IMR-90 (cell line): ENCODE measurements at regions not wholly inside any gene's neighbourhood (a gene's known extent, or its start where the extent isn't known, plus 50 kb on each side); places are given as distances from the start of the nearest gene placed in this dataset.
"Not testable (repeated sequence)": the region's sequence is repeated elsewhere in the genome, so short reads cannot be mapped to it uniquely, and the experiment has no call there.

Experiments
- ATAC-seq: fragments of 200-7000 bp; cut with Tn5 transposase; 2 replicates; pipeline ENCODE4 v1.9.1; 2020; ENCODE audit warnings: low read depth, mild to moderate bottlenecking, moderate library complexity
- BruUV-seq: library from RNA; stranded (reverse); fragments of 400-500 nt; replicated peaks from 2 replicates; lab custom pipeline; 2021; lab: Mats Ljungman, UMichigan
- CTCF ChIA-PET: fragments of 300-600 bp; formaldehyde crosslinking; extraction: SDS; loops from one replicate; lab custom pipeline; 2021; ENCODE audit warnings: antibody characterized with exemption; lab: Yijun Ruan, JAX
- POLR2A ChIA-PET: fragments of 300-600 bp; sonication (Branson Sonifier 250); formaldehyde crosslinking; loops from one replicate; lab custom pipeline; 2022; ENCODE audit warnings: antibody characterized with exemption; ENCODE audit not compliant: unreplicated experiment; lab: Charles Lee
- DNase-seq: peaks from one replicate; pipeline ENCODE4 v3.0.0; 2013
- H2AFZ ChIP-seq: replicated peaks from 2 replicates; pipeline ENCODE3; 2013; ENCODE audit warnings: low read length, mild to moderate bottlenecking; ENCODE audit not compliant: poor library complexity
- H2AK5ac ChIP-seq: 2 replicates; pipeline ENCODE4 v1.6.1; 2013; ENCODE audit warnings: low read depth, low read length, inconsistent platforms
- H2AK9ac ChIP-seq: replicated peaks from 2 replicates; pipeline ENCODE3; 2013; ENCODE audit warnings: mild to moderate bottlenecking, low read depth, low read length, moderate library complexity; ENCODE audit not compliant: poor library complexity
- H2BK120ac ChIP-seq: 2 replicates; pipeline ENCODE4 v1.6.1; 2013; ENCODE audit warnings: low read depth, low read length, inconsistent platforms
- H2BK15ac ChIP-seq: 3 replicates; pipeline ENCODE4 v1.6.1; 2013; ENCODE audit warnings: low read depth, low read length, inconsistent platforms
- H2BK20ac ChIP-seq: 2 replicates; pipeline ENCODE4 v1.6.1; 2013; ENCODE audit warnings: low read depth, mild to moderate bottlenecking, inconsistent platforms, low read length, moderate library complexity
- H2BK5ac ChIP-seq: 2 replicates; pipeline ENCODE4 v1.6.1; 2013; ENCODE audit warnings: mild to moderate bottlenecking, low read depth, low read length, inconsistent platforms; ENCODE audit not compliant: poor library complexity, severe bottlenecking
- H3K14ac ChIP-seq: replicated peaks from 2 replicates; pipeline ENCODE4 v1.6.1; 2013; ENCODE audit warnings: low read depth, low read length, inconsistent platforms
- H3K18ac ChIP-seq: 2 replicates; pipeline ENCODE4 v1.6.1; 2013; ENCODE audit warnings: low read depth, low read length, control low read depth
- H3K23ac ChIP-seq: 2 replicates; pipeline ENCODE4 v1.6.1; 2013; ENCODE audit warnings: low read depth, low read length, inconsistent platforms
- H3K27ac ChIP-seq: 2 replicates; pipeline ENCODE4 v1.5.1; 2013; ENCODE audit warnings: mild to moderate bottlenecking, control low read depth, low read length; ENCODE audit not compliant: insufficient read depth
- H3K27me3 ChIP-seq: 2 replicates; pipeline ENCODE4 v1.6.1; 2013; ENCODE audit warnings: low read length; ENCODE audit not compliant: control insufficient read depth, insufficient read depth
- H3K36me3 ChIP-seq: 2 replicates; pipeline ENCODE4 v1.6.1; 2013; ENCODE audit warnings: low read length, mixed read lengths; ENCODE audit not compliant: control insufficient read depth, insufficient read depth
- H3K4ac ChIP-seq: 2 replicates; pipeline ENCODE4 v1.6.1; 2013; ENCODE audit warnings: low read depth, low read length, inconsistent platforms
- H3K4me1 ChIP-seq: 2 replicates; pipeline ENCODE4 v1.6.1; 2013; ENCODE audit warnings: low read length, mixed read lengths; ENCODE audit not compliant: control insufficient read depth, insufficient read depth
- H3K4me2 ChIP-seq: 2 replicates; pipeline ENCODE4 v1.6.1; 2013; ENCODE audit warnings: low read depth, mild to moderate bottlenecking, control low read depth, low read length, moderate library complexity
- H3K4me3 ChIP-seq: 2 replicates; pipeline ENCODE4 v1.5.1; 2013; ENCODE audit warnings: low read depth, mild to moderate bottlenecking, control low read depth, low read length, moderate library complexity; ENCODE audit not compliant: insufficient read depth
- H3K56ac ChIP-seq: 2 replicates; pipeline ENCODE4 v1.6.1; 2013; ENCODE audit warnings: low read length, inconsistent platforms; ENCODE audit not compliant: insufficient read depth; ENCODE audit errors: extremely low read depth
- H3K79me1 ChIP-seq, 2 experiments: 2 replicates each; pipeline ENCODE4 v1.6.1; 2013; ENCODE audit warnings: low read length in 2 of 2, inconsistent platforms in 1 of 2, low read depth in 1 of 2
- H3K9ac ChIP-seq: 2 replicates; pipeline ENCODE4 v1.6.1; 2013; ENCODE audit warnings: low read depth, low read length, control low read depth
- H3K9me1 ChIP-seq: 2 replicates; pipeline ENCODE4 v1.6.1; 2013; ENCODE audit warnings: low read length, inconsistent platforms; ENCODE audit not compliant: insufficient read depth
- H3K9me3 ChIP-seq: 2 replicates; pipeline ENCODE4 v1.6.1; 2013; ENCODE audit warnings: low read length; ENCODE audit not compliant: control insufficient read depth, insufficient read depth
- H4K20me1 ChIP-seq: 2 replicates; pipeline ENCODE4 v1.6.1; 2013; ENCODE audit warnings: low read length, inconsistent platforms; ENCODE audit not compliant: insufficient read depth
- H4K5ac ChIP-seq: 2 replicates; pipeline ENCODE4 v1.6.1; 2013; ENCODE audit warnings: mild to moderate bottlenecking, low read depth, low read length, control low read depth
- H4K8ac ChIP-seq, 2 experiments: 2 replicates each; pipeline ENCODE4 v1.6.1; 2013; ENCODE audit warnings: low read depth in 2 of 2, low read length in 2 of 2, control low read depth in 1 of 2, inconsistent platforms in 1 of 2
- H4K91ac ChIP-seq: 2 replicates; pipeline ENCODE4 v1.6.1; 2013; ENCODE audit warnings: low read depth, low read length, inconsistent platforms; ENCODE audit not compliant: insufficient read depth
- WGBS, 2 experiments: methylation state at CpG; one replicate each; pipeline versions ENCODE4 v1.1.5 to v1.1.7; 2013; ENCODE audit warnings: missing lambda C conversion rate in 2 of 2; ENCODE audit not compliant: insufficient read length in 1 of 2; ENCODE audit errors: extremely low coverage in 2 of 2; 5-methylcytosine and 5-hydroxymethylcytosine counted together
- dilution Hi-C: fragments of 300-500 bp; cut with HindIII; formaldehyde crosslinking; loops from one replicate; pipeline ENCODE4 v1.14.3; 2018; ENCODE audit warnings: low sequenced_read_pairs; ENCODE audit not compliant: unreplicated experiment
- in situ Hi-C: fragments of 300-500 bp; cut with MboI; formaldehyde crosslinking; loops from 3 replicates; pipeline ENCODE4 v1.14.3; 2019; ENCODE audit warnings: low sequenced_read_pairs, inconsistent platforms, mixed read lengths
- intact Hi-C: fragments of 100-400 bp; cut with micrococcal nuclease; formaldehyde crosslinking; loops from 2 replicates; pipeline ENCODE4 v1.10.0; 2022

DNA sequence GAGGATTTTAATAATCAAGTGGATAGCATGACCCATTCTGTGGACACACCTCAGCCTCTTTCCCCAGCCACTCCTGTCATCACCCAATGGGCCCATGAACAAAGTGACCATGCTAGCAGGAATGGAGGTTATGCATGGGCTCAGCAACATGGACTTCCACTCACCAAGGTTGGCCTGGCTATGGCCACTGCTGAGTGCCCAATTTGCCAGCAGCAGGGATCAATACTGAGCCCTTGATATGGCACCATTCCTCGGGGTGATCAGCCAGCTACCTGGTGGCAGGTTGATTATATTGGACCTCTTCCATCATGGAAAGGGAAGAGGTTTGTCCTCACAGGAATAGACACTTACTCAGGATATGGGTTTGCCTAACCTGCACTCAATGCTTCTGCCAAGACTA is 173.9 kb upstream of the C1orf87 start:
- H4K8ac ChIP-seq, H3K18ac ChIP-seq, H3K79me1 ChIP-seq, H2BK5ac ChIP-seq, H3K36me3 ChIP-seq, H2AK9ac ChIP-seq, H2AK5ac ChIP-seq, H3K4me1 ChIP-seq, H2BK20ac ChIP-seq, in situ Hi-C loops, BruUV-seq, DNase-seq, H4K91ac ChIP-seq, H3K56ac ChIP-seq, H3K4me3 ChIP-seq, H3K4me2 ChIP-seq, H3K9ac ChIP-seq, H3K27me3 ChIP-seq, H3K9me1 ChIP-seq, H3K27ac ChIP-seq, CTCF ChIA-PET, H3K14ac ChIP-seq, H4K20me1 ChIP-seq, dilution Hi-C loops, H2AFZ ChIP-seq, intact Hi-C loops, H2BK15ac ChIP-seq, H4K5ac ChIP-seq, H3K23ac ChIP-seq, H2BK120ac ChIP-seq, H3K9me3 ChIP-seq, POLR2A ChIA-PET, ATAC-seq, H3K4ac ChIP-seq: not testable (repeated sequence)
- no CpG with 5 or more reads among the region's 1 CpG for WGBS, 2 experiments
